Fibroblast of skin of back (primary cell): ENCODE measurements at regions not wholly inside any gene's neighbourhood (a gene's known extent, or its start where the extent isn't known, plus 50 kb on each side); places are given as distances from the start of the nearest gene placed in this dataset.

Source experiments
- DNase-seq: peaks from one replicate; pipeline ENCODE4 v3.0.0-alpha.2; 2013

DNA sequence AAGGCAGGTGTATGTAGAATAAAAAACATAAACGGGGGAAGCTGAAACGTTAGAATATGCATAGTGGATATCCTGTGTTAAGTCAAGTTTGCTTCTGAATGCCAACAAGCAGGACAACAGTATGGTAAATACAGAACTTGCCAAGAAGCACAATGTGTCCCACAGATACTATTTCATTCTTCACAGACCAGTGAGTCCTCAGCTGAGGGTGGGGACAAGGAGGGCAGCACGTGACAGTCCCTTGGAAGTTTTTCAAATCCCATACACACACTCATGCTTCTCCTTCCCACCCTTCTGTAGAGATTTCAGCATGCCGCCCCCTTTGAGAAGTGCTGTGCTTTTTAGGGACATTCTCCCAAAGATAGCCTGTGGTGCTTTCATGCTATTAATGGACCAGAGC, 268.5 kb upstream of the ECI2 start:
- peak; percentile 31 for DNase-seq

GRCh38 chr6:4403023-4403752, 267.8 kb upstream of the ECI2 start:
- no peak for DNase-seq

DNA sequence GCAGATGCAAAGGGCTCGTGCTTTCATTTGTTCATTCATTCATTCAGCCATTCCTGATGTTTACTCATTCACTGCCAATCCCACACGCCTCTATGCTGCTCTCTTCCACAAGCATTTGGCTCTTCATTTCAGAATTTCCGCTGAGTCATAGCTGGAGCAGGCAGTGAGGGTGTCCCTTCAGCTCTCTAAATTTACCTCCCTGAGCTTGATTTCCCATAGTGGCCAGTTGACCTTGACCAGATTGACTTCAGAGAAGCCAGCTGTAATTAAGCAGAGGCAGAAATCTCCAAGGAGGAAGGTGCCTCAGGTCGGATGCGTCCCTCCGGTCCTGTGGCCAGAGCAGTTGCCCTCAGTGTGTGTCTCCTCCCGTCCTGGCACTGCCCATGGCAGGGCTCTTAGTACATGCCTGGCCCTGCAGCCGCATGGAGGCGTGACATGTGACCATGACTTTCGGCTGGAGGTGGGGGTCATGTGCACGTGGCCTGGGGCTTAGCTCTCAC, 267.2 kb upstream of the ECI2 start:
- peak; percentile 86 for DNase-seq

GRCh38 chr6:4401408-4402368, 266.3 kb upstream of the ECI2 start:
- DNase-seq = peak; percentile 87

DNA sequence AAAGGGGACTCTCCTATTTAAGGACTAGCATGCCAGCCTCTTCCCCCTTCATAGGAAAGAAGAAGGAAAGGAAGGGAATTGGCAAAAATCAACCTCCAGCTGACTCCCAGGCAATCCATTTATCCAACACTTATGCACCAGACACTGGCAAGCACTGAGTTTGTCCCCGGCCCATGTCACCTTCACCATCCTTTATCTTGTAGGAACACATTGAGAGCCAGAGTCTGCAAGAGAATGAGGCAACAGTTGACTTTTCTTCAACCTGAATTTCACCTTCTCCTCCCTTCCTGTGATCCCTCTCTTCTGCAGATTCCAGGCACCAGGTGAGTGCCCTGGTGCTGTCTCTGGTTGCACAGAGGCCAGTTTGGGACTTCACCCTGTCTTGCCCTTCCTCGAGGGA, 264.3 kb upstream of the ECI2 start:
- no peak for DNase-seq

GRCh38 chr6:4398791-4399190, 263.4 kb upstream of the ECI2 start:
- no peak for DNase-seq

DNA sequence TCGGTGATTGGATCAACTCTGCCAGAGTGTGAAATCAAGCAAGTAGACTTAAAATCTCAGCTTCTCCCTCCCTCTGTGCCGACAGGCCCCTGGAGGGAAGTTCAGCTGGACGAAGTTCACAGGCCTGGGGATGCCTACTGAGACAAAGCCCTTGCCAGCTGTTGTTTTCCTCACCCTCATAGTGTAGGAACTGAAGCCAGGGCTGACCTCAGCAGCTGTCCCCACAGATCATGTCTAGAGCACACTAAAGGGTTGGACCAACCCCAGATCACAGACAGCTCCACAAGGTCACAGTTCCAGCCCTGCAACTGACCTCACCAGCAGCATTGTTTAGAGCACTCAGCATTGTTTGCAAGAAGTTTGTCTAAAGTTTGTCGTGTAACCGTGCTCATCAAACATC, 261.9 kb upstream of the ECI2 start:
- DNase-seq = no peak

GRCh38 chr6:4396044-4396443, 260.7 kb upstream of the ECI2 start:
- DNase-seq = peak; percentile 43

DNA sequence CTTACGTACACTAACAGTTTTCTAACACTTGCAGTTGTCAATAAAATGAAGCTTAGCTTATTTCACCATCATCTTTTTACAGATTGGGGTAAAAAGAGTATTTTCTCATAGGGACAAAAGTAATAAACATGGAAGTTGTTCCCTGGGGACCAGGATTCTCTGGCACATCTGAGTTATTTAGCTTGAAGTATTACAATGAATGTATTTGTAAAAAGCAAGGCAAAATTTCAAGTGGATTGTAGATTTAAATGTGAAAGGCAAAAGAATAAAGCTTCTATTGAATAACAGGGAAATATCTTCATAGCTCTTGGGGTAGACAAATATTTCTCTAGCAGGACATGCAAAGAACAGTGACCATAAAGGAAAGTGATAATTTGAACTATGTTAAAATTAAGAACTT, 260.0 kb upstream of the ECI2 start:
- no peak for DNase-seq

DNA sequence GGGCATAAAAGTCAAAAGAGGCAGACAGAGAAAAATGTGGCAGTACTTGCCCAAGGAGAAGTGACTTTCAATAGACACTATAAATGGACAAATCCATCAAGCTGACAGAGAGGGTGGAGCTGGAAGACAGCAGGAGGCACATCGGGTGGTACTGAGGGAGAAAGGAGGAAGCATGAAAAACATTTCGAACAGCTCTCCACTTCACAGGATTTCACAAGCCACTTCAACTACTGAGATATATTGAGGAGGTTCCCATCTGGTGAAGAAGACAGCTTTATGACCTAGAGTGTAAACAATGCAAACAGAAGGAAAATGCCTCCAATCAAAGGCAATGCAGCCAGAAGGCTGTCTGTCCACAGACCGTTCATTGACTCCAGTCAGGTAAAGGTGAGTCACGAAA, 259.4 kb upstream of the ECI2 start:
- DNase-seq = no peak

- DNase-seq = peak; percentile 62
These were observed 253.3 kb upstream of the ECI2 start for GRCh38 chr6:4388675-4389074.

- DNase-seq = no peak
These were observed 249.3 kb upstream of the ECI2 start for GRCh38 chr6:4384656-4385055.

- no peak for DNase-seq
These were observed 248.7 kb upstream of the ECI2 start for GRCh38 chr6:4383910-4384638.

GRCh38 chr6:4382362-4382853, 247.0 kb upstream of the ECI2 start:
- no peak for DNase-seq

- peak; percentile 38 for DNase-seq
These were observed 246.0 kb upstream of the ECI2 start for GRCh38 chr6:4381381-4381780.

- DNase-seq = no peak
These were observed 245.5 kb upstream of the ECI2 start for GRCh38 chr6:4380881-4381281.

DNA sequence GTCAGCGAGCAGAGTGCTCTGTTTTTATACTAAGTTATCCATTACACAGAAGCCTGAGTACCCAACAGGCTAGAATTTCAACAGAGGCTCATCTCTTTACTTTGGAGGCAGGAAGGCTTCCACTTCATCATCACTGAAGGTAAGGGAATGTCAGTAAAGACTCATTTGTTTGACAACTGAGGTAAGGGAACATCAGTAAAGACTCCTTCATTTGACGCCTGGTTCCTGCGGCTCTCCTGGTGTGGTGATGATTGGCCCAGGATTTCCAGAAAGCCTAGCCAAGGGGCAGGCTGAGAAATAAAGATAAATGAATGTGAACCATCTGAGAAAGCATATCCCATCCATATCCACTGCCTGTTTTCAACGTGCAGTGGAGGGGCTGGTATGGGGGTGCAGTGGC, 244.6 kb upstream of the ECI2 start:
- no peak for DNase-seq

- DNase-seq = no peak
These were observed 243.1 kb upstream of the ECI2 start for GRCh38 chr6:4378319-4378996.

DNA sequence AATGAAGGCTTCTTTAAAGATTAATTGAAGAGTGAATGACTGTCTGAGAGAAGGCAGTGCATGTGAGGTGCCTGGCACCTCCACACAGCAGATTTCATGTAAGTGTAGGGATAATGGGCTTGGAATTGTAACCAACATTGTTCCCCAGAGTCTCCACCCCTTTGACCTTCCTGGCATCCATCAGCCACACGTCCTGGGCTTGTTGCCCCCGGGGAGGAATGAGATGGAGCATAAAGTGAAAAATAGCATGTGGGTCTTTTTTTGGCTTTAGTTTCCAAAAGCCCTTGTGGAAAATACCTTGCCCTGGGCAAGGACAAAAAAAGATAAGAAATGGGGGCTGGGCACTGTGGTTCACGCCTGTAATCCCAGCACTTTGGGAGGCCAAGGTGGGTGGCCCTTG, 242.2 kb upstream of the ECI2 start:
- DNase-seq = no peak

DNA sequence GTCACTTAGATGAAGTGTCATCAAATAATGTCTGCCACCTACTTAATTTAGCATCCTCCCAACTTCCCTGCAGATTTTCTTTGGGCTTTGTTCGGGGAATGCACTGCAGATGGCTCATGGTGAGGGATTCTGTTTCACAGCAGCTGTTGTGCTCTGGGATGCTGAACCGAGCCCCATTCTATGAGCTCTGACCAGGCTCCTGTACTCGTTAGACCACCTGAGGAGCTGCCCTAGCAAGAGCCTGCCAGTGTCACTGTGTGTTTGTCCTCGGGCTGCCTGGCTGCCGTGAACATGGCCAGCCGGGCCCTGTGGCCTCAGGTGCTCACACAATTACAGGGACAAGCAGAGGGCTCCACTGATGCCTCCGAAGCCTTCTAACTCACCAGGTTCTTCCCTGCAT, 238.8 kb upstream of the ECI2 start:
- no peak for DNase-seq

DNA sequence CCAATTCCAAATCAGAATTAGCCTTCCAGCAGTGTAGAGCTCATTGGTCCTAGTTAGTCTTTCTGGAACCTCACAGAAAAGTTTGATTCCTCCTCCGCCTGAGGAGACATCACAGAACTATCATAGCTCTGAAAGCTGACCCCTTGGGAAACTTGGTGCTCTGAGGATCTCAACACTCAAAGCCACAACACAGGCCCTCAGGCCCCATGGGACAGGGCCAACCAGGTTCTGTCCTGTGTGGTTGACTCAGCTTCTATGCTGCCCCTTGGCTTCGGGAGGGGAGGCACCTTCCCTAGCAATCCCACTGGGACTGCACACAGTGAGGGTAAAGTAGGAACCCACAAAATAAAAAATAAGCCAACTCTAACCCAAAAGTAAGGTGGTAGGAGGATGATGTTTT, 237.5 kb upstream of the ECI2 start:
- DNase-seq = no peak
